GM06990 (cell line): ENCODE measurements at regions not wholly inside any gene's neighbourhood (a gene's known extent, or its start where the extent isn't known, plus 50 kb on each side); places are given as distances from the start of the nearest gene placed in this dataset.

Source experiments
- DNase-seq: peaks from one replicate; pipeline ENCODE4 v3.0.0-alpha.2; 2011; ENCODE audit not compliant: insufficient read length; ENCODE audit errors: extremely low read depth
- H3K27me3 ChIP-seq: replicated peaks from 2 replicates; pipeline ENCODE4 v1.6.0; 2011; ENCODE audit warnings: low read length; ENCODE audit not compliant: control insufficient read depth, insufficient read depth
- H3K36me3 ChIP-seq: 2 replicates; pipeline ENCODE4 v1.5.1; 2011; ENCODE audit warnings: low read length; ENCODE audit not compliant: control insufficient read depth, insufficient read depth
- H3K4me3 ChIP-seq: replicated peaks from 2 replicates; pipeline ENCODE4 v1.5.1; 2011; ENCODE audit warnings: low read depth, mild to moderate bottlenecking, control low read depth, low read length
- CTCF ChIP-seq: IDR thresholded peaks from 2 replicates; pipeline ENCODE4 v1.5.1; 2011; ENCODE audit warnings: low read length, control low read depth, mild to moderate bottlenecking, inconsistent platforms; ENCODE audit not compliant: insufficient read depth, poor library complexity, severe bottlenecking

GRCh38 chr9:105887679-105888078 lies 193.3 kb downstream of the TMEM38B start:
- H3K4me3 ChIP-seq, result no peak overlapping the region
- H3K36me3 ChIP-seq, result no peaks in the 10 kb centered on the region
- no peak for TF ChIP-seq CTCF
- no peaks in the 10 kb centered on the region; the same call in 1 of the 2 replicates for H3K27me3 ChIP-seq
- no peak for DNase-seq

GRCh38 chr9:105890046-105890822 lies 195.9 kb downstream of the TMEM38B start:
- Histone ChIP-seq H3K27me3 (no peaks in the 10 kb centered on the region; the same call in none of the 2 replicates), H3K36me3 (no peaks in the 10 kb centered on the region), H3K4me3 (no peak overlapping the region)
- TF ChIP-seq CTCF, result no peak
- DNase-seq, result no peak

GRCh38 chr9:105900123-105900522 lies 205.8 kb downstream of the TMEM38B start:
- Histone ChIP-seq H3K36me3 (no peaks in the 10 kb centered on the region), H3K4me3 (no peak overlapping the region), H3K27me3 (no peaks in the 10 kb centered on the region)
- TF ChIP-seq CTCF, result no peak
- DNase-seq, result no peak

GRCh38 chr9:105901514-105902109 lies 207.3 kb downstream of the TMEM38B start:
- Histone ChIP-seq H3K4me3 (no peak overlapping the region), H3K27me3 (no peaks in the 10 kb centered on the region), H3K36me3 (no peaks in the 10 kb centered on the region)
- peak; percentile 10 for DNase-seq
- TF ChIP-seq CTCF, result peak; percentile 83

DNA sequence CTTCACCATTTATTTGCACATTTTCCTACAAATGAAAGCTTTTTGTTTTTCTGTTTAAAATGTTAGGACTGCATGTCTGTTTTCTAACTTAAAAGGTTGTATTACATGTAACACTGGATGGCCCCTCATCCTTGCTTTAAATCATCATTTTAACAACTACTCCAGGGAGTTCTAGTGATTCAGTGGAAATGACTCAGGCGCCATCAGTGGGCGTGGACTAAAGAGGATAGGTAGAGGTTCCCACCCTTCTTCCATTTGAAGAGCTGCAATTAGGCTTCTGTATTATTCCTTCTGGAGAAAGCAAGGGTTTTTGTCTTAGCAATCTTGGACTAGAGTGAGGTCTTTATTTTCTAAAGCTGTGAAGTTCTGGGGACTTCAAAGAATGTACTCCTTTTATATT lies 213.7 kb downstream of the TMEM38B start:
- no peaks in the 10 kb centered on the region for H3K27me3 ChIP-seq
- no peak for TF ChIP-seq CTCF
- H3K4me3 ChIP-seq, result no peak overlapping the region
- DNase-seq, result no peak
- no peaks in the 10 kb centered on the region for H3K36me3 ChIP-seq
